K562 (cell line): ENCODE measurements at regions not wholly inside any gene's neighbourhood (a gene's known extent, or its start where the extent isn't known, plus 50 kb on each side); places are given as distances from the start of the nearest gene placed in this dataset.

Experiments
- ATAC-seq: fragments of 200-7000 bp; cut with Tn5 transposase; 3 replicates; pipeline ENCODE4 v1.9.1; 2020; ENCODE audit warnings: moderate library complexity
- BruUV-seq: library from RNA; stranded (reverse); fragments of 400-500 nt; replicated peaks from 2 replicates; lab custom pipeline; 2021; lab: Mats Ljungman, UMichigan
- CTCF ChIA-PET: fragments of 300-600 bp; formaldehyde crosslinking; extraction: SDS; loops from one replicate; lab custom pipeline; 2021; ENCODE audit warnings: low intra/inter-chr PET ratio; lab: Yijun Ruan, JAX
- POLR2A ChIA-PET: fragments of 300-600, 350-650 bp; sonication (Branson Sonifier 250); formaldehyde crosslinking; extraction: SDS; loops from one replicate; lab custom pipeline; 2021; ENCODE audit warnings: antibody characterized with exemption, inconsistent platforms; lab: Yijun Ruan, JAX
- DNase-seq, 4 experiments: peaks; one replicate each; pipeline versions ENCODE4 v3.0.0 to v3.0.0-alpha.2; 2011 to 2018; ENCODE audit warnings: low spot score in 3 of 4, mixed read lengths in 3 of 4; ENCODE audit errors: extremely low read depth in 1 of 4
- FAIRE-seq: peaks from 2 replicates; lab custom pipeline; 2011; peaks lifted over from hg19 to GRCh38; lab: Jason Lieb, UNC
- H2AFZ ChIP-seq: 2 replicates; pipeline ENCODE4 v1.6.0; 2011; ENCODE audit warnings: low read depth, low read length, control low read depth, inconsistent platforms
- H3K27ac ChIP-seq: fragments of 200-600 bp; 3 replicates; pipeline ENCODE4 v1.8.0; 2011; ENCODE audit warnings: low read depth, mild to moderate bottlenecking, control low read depth, inconsistent platforms, low read length, moderate library complexity, mixed read lengths; ENCODE audit errors: extremely low read depth
- H3K27me3 ChIP-seq, 2 experiments: fragments of 300-600 bp in 1 of 2; 2 replicates in 1 of 2; 3 replicates in 1 of 2; pipeline versions ENCODE4 v1.6.0 to v1.8.0; 2011; ENCODE audit warnings: inconsistent platforms in 2 of 2, low read length in 2 of 2, mild to moderate bottlenecking in 1 of 2, mixed read lengths in 1 of 2, moderate library complexity in 1 of 2; ENCODE audit not compliant: control insufficient read depth in 2 of 2, insufficient read depth in 2 of 2
- H3K36me3 ChIP-seq: fragments of 300-600 bp; 3 replicates; pipeline ENCODE4 v1.8.0; 2011; ENCODE audit warnings: mild to moderate bottlenecking, low read length, inconsistent platforms; ENCODE audit not compliant: control insufficient read depth, insufficient read depth
- H3K4me1 ChIP-seq, 2 experiments: fragments of 200-600 bp in 1 of 2; replicated peaks in 1 of 2; 2 replicates in 1 of 2; 3 replicates in 1 of 2; pipeline versions ENCODE4 v1.5.1 to v1.8.0; 2011; ENCODE audit warnings: inconsistent platforms in 2 of 2, low read length in 2 of 2, mild to moderate bottlenecking in 1 of 2, mixed read lengths in 1 of 2, moderate library complexity in 1 of 2; ENCODE audit not compliant: control insufficient read depth in 2 of 2, insufficient read depth in 2 of 2
- H3K4me2 ChIP-seq: 2 replicates; pipeline ENCODE4 v1.6.1; 2011; ENCODE audit warnings: low read length, control low read depth, inconsistent platforms, mixed read lengths; ENCODE audit not compliant: insufficient read depth
- H3K4me3 ChIP-seq: fragments of 200-600 bp; sonication (generic), shearing (Covaris generic); 2 replicates; pipeline ENCODE4 v1.5.1; 2016; ENCODE audit warnings: control low read depth, inconsistent platforms
- H3K79me2 ChIP-seq: fragments of 200-600 bp; 3 replicates; pipeline ENCODE4 v1.8.0; 2011; ENCODE audit warnings: low read length, inconsistent platforms; ENCODE audit not compliant: control insufficient read depth, insufficient read depth
- H3K9ac ChIP-seq, 2 experiments: 2 replicates each; pipeline versions ENCODE4 v1.6.0 to v1.6.1; 2011; ENCODE audit warnings: low read depth in 2 of 2, low read length in 2 of 2, control low read depth in 1 of 2, inconsistent platforms in 1 of 2, mild to moderate bottlenecking in 1 of 2, mixed read lengths in 1 of 2; ENCODE audit not compliant: insufficient read depth in 1 of 2
- H3K9me1 ChIP-seq: one replicate; pipeline ENCODE4 v1.6.0; 2011; ENCODE audit warnings: inconsistent platforms, mild to moderate bottlenecking, low read length, moderate library complexity; ENCODE audit not compliant: control insufficient read depth, insufficient read depth
- H3K9me3 ChIP-seq: replicated peaks from 2 replicates; pipeline ENCODE4 v1.5.1; 2011; ENCODE audit warnings: low read depth, low read length, inconsistent platforms; ENCODE audit not compliant: control insufficient read depth, insufficient read depth
- H4K20me1 ChIP-seq: replicated peaks from 2 replicates; pipeline ENCODE4 v1.6.1; 2011; ENCODE audit warnings: low read length, inconsistent platforms, mixed read lengths; ENCODE audit not compliant: control insufficient read depth, insufficient read depth
- CCAR2 ChIP-seq: fragments of 200-400 bp; formaldehyde crosslinking; IDR thresholded peaks from 2 replicates; pipeline ENCODE4 v1.6.1; 2017; ENCODE audit warnings: mild to moderate bottlenecking, low read depth, low read length
- EGR1 ChIP-seq: fragments of 450-650 bp; conservative IDR thresholded peaks from 2 replicates; pipeline ENCODE4 v1.6.1; 2017; ENCODE audit warnings: mild to moderate bottlenecking
- NRF1 ChIP-seq, 2 experiments: fragments of 450-650 bp; IDR thresholded peaks in 1 of 2; conservative IDR thresholded peaks in 1 of 2; 2 replicates each; pipeline ENCODE4 v1.6.1; 2014; ENCODE audit warnings: mild to moderate bottlenecking in 2 of 2
- POLR2B ChIP-seq: fragments of 450-650 bp; IDR thresholded peaks from 2 replicates; pipeline ENCODE4 v1.6.1; 2018; ENCODE audit warnings: low read depth; ENCODE audit not compliant: partially characterized antibody
- YBX1 ChIP-seq: fragments of 450-650 bp; IDR thresholded peaks from 2 replicates; pipeline ENCODE4 v1.7.1; 2016; ENCODE audit warnings: mild to moderate bottlenecking
- ZNF699 ChIP-seq: fragments of 250-450 bp; sonication (Bioruptor Pico); IDR thresholded peaks from 2 replicates; pipeline ENCODE4 v1.8.0; 2021; ENCODE audit warnings: mild to moderate bottlenecking, moderate library complexity; ENCODE audit not compliant: insufficient replicate concordance
- WGBS: fragments of 100-300 bp; shearing (Covaris generic); methylation state at CpG from one replicate; pipeline ENCODE4 v1.1.6; 2016; ENCODE audit warnings: low coverage, mixed read lengths; ENCODE audit not compliant: insufficient coverage; ENCODE audit errors: missing lambda C conversion rate; 5-methylcytosine and 5-hydroxymethylcytosine counted together
- in situ Hi-C: fragments of 300-500 bp; cut with MboI; formaldehyde crosslinking; loops from 4 replicates; pipeline ENCODE4 v1.15.0; 2018; ENCODE audit warnings: inconsistent platforms, mixed read lengths
- intact Hi-C: fragments of 100-400 bp; cut with micrococcal nuclease; formaldehyde crosslinking; loops from 2 replicates; pipeline ENCODE4 v1.14.2; 2022
- TF ChIP-seq, protein P1 (sequence below): fragments of 200-800 bp; sonication (Bioruptor generic); IDR thresholded peaks from 2 replicates; pipeline ENCODE4 v1.6.1; 2017; ENCODE audit warnings: missing genetic modification characterization, missing compliant biosample characterization
- TF ChIP-seq, protein P2 (sequence below): fragments of 450-650 bp; IDR thresholded peaks from 2 replicates; pipeline ENCODE4 v1.6.1; 2017; ENCODE audit warnings: mild to moderate bottlenecking, moderate library complexity
- TF ChIP-seq, protein P3 (sequence below): fragments of 450-650 bp; IDR thresholded peaks from 2 replicates; pipeline ENCODE4 v1.6.1; 2014; ENCODE audit warnings: low read depth, mild to moderate bottlenecking, moderate library complexity, borderline replicate concordance

DNA sequence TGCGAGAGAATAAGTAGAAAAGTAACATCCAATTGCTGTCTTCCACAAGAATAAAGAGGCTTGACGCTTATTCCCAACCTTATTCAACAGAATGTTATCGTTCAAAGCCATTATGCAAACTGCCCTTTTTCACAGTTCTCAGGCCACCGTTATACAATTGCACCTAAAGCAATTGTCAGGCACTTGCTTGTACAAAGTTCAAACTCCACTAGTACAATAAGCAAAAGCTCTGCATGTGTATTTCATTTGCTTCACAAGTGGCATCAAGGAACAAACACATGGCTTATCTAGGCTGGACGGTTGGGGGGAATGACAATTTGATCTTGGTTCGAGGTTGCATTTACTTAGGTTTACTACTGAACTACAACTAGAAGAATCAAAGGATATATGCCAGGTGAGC, 815.6 kb downstream of the EFNB2 start:
- no peaks in the 10 kb centered on the region for H3K79me2 ChIP-seq
- ATAC-seq (no peak), FAIRE-seq (no peak), DNase-seq (no peak)
- 3% methylated on average over 5 of the region's 6 CpGs for WGBS
- no peaks in the 10 kb centered on the region for H3K4me1 ChIP-seq
- in situ Hi-C loops (no loop called here), intact Hi-C loops (no loop called here)
- no peaks in the 10 kb centered on the region for H3K9me1 ChIP-seq
- no peaks in the 10 kb centered on the region for H3K27me3 ChIP-seq
- H3K36me3 ChIP-seq: no peaks in the 10 kb centered on the region
- H2AFZ ChIP-seq: no peak overlapping the region
- no peak overlapping the region for H3K4me2 ChIP-seq
- no peak overlapping the region for H3K9ac ChIP-seq
- TF ChIP-seq NRF1 (conservative IDR thresholded peaks at IDR 0.05 in 1 of 2, IDR thresholded peaks at IDR 0.05 in 1 of 2) (no peak), POLR2B (no peak), EGR1 (no peak), CCAR2 (no peak), YBX1 (no peak), ZNF699 (CRISPR knock-in tag) (no peak)
- TF ChIP-seq, protein P1, sequence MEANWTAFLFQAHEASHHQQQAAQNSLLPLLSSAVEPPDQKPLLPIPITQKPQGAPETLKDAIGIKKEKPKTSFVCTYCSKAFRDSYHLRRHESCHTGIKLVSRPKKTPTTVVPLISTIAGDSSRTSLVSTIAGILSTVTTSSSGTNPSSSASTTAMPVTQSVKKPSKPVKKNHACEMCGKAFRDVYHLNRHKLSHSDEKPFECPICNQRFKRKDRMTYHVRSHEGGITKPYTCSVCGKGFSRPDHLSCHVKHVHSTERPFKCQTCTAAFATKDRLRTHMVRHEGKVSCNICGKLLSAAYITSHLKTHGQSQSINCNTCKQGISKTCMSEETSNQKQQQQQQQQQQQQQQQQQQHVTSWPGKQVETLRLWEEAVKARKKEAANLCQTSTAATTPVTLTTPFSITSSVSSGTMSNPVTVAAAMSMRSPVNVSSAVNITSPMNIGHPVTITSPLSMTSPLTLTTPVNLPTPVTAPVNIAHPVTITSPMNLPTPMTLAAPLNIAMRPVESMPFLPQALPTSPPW: no peak
- TF ChIP-seq, protein P2, sequence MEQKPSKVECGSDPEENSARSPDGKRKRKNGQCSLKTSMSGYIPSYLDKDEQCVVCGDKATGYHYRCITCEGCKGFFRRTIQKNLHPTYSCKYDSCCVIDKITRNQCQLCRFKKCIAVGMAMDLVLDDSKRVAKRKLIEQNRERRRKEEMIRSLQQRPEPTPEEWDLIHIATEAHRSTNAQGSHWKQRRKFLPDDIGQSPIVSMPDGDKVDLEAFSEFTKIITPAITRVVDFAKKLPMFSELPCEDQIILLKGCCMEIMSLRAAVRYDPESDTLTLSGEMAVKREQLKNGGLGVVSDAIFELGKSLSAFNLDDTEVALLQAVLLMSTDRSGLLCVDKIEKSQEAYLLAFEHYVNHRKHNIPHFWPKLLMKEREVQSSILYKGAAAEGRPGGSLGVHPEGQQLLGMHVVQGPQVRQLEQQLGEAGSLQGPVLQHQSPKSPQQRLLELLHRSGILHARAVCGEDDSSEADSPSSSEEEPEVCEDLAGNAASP: no peak
- TF ChIP-seq, protein P3, sequence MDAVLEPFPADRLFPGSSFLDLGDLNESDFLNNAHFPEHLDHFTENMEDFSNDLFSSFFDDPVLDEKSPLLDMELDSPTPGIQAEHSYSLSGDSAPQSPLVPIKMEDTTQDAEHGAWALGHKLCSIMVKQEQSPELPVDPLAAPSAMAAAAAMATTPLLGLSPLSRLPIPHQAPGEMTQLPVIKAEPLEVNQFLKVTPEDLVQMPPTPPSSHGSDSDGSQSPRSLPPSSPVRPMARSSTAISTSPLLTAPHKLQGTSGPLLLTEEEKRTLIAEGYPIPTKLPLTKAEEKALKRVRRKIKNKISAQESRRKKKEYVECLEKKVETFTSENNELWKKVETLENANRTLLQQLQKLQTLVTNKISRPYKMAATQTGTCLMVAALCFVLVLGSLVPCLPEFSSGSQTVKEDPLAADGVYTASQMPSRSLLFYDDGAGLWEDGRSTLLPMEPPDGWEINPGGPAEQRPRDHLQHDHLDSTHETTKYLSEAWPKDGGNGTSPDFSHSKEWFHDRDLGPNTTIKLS: no peak
- no peaks in the 10 kb centered on the region for H3K9me3 ChIP-seq
- BruUV-seq: no TSS peak
- H4K20me1 ChIP-seq: no peaks in the 10 kb centered on the region
- ChIA-PET POLR2A (no interaction called here), CTCF (no interaction called here)
- no peak overlapping the region for H3K4me3 ChIP-seq
- H3K27ac ChIP-seq: no peak overlapping the region
